SK-N-SH treated with all-trans-retinoic acid at 6 μM for 48 hours (cell line): ENCODE measurements at regions not wholly inside any gene's neighbourhood (a gene's known extent, or its start where the extent isn't known, plus 50 kb on each side); places are given as distances from the start of the nearest gene placed in this dataset.

Source experiments
- BACH2 ChIP-seq: fragments of 250-450 bp; sonication (Bioruptor Pico); IDR thresholded peaks from 2 replicates; pipeline ENCODE4 v1.9.0; 2021; ENCODE audit warnings: mild to moderate bottlenecking, borderline replicate concordance
- ESRRG ChIP-seq: fragments of 250-450 bp; sonication (Bioruptor Pico); IDR thresholded peaks from 2 replicates; pipeline ENCODE4 v1.6.1; 2021; ENCODE audit warnings: mild to moderate bottlenecking
- GLIS3 ChIP-seq: fragments of 250-450 bp; sonication (Bioruptor Pico); IDR thresholded peaks from 2 replicates; pipeline ENCODE4 v1.5.0; 2020; ENCODE audit warnings: mild to moderate bottlenecking, moderate library complexity
- OSR1 ChIP-seq: fragments of 250-450 bp; sonication (Bioruptor Pico); IDR thresholded peaks from 2 replicates; pipeline ENCODE4 v1.8.0; 2022; ENCODE audit warnings: moderate library complexity, mild to moderate bottlenecking, inconsistent platforms
- PPARA ChIP-seq: fragments of 250-450 bp; sonication (Bioruptor Pico); IDR thresholded peaks from 2 replicates; pipeline ENCODE4 v1.5.0; 2020; ENCODE audit warnings: mild to moderate bottlenecking, borderline replicate concordance
- TOX ChIP-seq: fragments of 250-450 bp; sonication (Bioruptor Pico); IDR thresholded peaks from 2 replicates; pipeline ENCODE4 v1.8.0; 2021; ENCODE audit warnings: mild to moderate bottlenecking, moderate library complexity, borderline replicate concordance
- ZNF565 ChIP-seq: fragments of 450-650 bp; formaldehyde crosslinking; conservative IDR thresholded peaks from 2 replicates; pipeline ENCODE4 v1.5.0; 2020; ENCODE audit warnings: low read depth, mild to moderate bottlenecking, moderate library complexity
- TF ChIP-seq, protein P1 (sequence below): fragments of 250-450 bp; sonication (Bioruptor Pico); IDR thresholded peaks from 2 replicates; pipeline ENCODE4 v1.8.0; 2020; ENCODE audit warnings: mild to moderate bottlenecking, moderate library complexity, borderline replicate concordance

DNA sequence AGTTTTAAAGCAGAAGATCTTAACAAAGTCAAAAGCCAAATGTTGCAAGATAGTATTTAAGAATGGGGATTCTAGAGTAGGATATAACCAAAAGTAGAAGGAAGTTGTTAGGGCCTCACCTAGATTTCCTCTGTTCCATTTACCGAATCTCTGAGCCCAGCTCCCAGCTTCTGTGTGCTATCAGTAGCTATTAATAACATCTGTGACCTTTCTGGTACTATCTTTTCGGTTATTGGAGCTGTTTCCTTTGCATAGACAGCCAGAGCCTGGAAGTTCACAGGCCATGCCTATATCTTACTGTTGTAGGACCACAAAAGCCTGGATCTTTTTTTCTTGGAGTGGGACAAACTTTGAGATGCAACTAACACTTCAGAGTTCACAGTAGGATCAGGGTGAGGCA, 244.2 kb downstream of the PPP1R2C start:
- TF ChIP-seq PPARA (CRISPR knock-in tag) (no peak), TOX (CRISPR knock-in tag) (no peak), ZNF565 (CRISPR knock-in tag) (no peak), BACH2 (CRISPR knock-in tag) (no peak), GLIS3 (CRISPR knock-in tag) (no peak), ESRRG (CRISPR knock-in tag) (no peak), OSR1 (no peak)
- TF ChIP-seq, protein P1, sequence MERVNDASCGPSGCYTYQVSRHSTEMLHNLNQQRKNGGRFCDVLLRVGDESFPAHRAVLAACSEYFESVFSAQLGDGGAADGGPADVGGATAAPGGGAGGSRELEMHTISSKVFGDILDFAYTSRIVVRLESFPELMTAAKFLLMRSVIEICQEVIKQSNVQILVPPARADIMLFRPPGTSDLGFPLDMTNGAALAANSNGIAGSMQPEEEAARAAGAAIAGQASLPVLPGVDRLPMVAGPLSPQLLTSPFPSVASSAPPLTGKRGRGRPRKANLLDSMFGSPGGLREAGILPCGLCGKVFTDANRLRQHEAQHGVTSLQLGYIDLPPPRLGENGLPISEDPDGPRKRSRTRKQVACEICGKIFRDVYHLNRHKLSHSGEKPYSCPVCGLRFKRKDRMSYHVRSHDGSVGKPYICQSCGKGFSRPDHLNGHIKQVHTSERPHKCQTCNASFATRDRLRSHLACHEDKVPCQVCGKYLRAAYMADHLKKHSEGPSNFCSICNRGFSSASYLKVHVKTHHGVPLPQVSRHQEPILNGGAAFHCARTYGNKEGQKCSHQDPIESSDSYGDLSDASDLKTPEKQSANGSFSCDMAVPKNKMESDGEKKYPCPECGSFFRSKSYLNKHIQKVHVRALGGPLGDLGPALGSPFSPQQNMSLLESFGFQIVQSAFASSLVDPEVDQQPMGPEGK (CRISPR knock-in tag): no peak
